ENCODE measurements at regions not wholly inside any gene's neighbourhood (a gene's known extent, or its start where the extent isn't known, plus 50 kb on each side); places are given as distances from the start of the nearest gene placed in this dataset.

- TF ChIP-seq CTCF (IDR thresholded peaks at IDR 0.05) (no peak), POLR2A (IDR thresholded peaks at IDR 0.05) (no peak)
Measured at GRCh38 chr1:65564493-65564892, 144.0 kb downstream of the LEPR start.

Measured in adrenal gland (tissue), 5 donors.